ENCODE measurements at regions not wholly inside any gene's neighbourhood (a gene's known extent, or its start where the extent isn't known, plus 50 kb on each side); places are given as distances from the start of the nearest gene placed in this dataset.

- no peaks in the 10 kb centered on the region for H3K36me3 ChIP-seq (ENCODE audit: control insufficient read depth, insufficient read depth, low read length)
Measured at GRCh38 chr6:164066335-164066734, 651.8 kb downstream of the QKI start.

GRCh38 chr6:164063346-164063745 lies 648.8 kb downstream of the QKI start:
- no peak for DNase-seq (ENCODE audit: extremely low read depth, insufficient read length)
- H3K27me3 ChIP-seq (replicated peaks; ENCODE audit: control insufficient read depth, insufficient read depth, low read length), result no peaks in the 10 kb centered on the region

More at GRCh38 chr6:164066335-164066734, 651.8 kb downstream of the QKI start:
- Histone ChIP-seq H3K27me3 (replicated peaks; ENCODE audit: control insufficient read depth, insufficient read depth, low read length) (no peaks in the 10 kb centered on the region), H3K4me3 (replicated peaks; ENCODE audit: low read depth, low read length) (no peak overlapping the region)
- TF ChIP-seq CTCF (IDR thresholded peaks at IDR 0.05; ENCODE audit: insufficient read depth, low read length, poor library complexity, severe bottlenecking), result no peak
- no peak for DNase-seq (ENCODE audit: extremely low read depth, insufficient read length)

GRCh38 chr6:164062872-164063271 lies 648.4 kb downstream of the QKI start:
- Histone ChIP-seq H3K4me3 (replicated peaks; ENCODE audit: low read depth, low read length) (no peak overlapping the region), H3K27me3 (replicated peaks; ENCODE audit: control insufficient read depth, insufficient read depth, low read length) (no peaks in the 10 kb centered on the region), H3K36me3 (ENCODE audit: control insufficient read depth, insufficient read depth, low read length) (no peaks in the 10 kb centered on the region)
- TF ChIP-seq CTCF (IDR thresholded peaks at IDR 0.05; ENCODE audit: insufficient read depth, low read length, poor library complexity, severe bottlenecking), result no peak
- no peak for DNase-seq (ENCODE audit: extremely low read depth, insufficient read length)

More at GRCh38 chr6:164063346-164063745, 648.8 kb downstream of the QKI start:
- Histone ChIP-seq H3K36me3 (ENCODE audit: control insufficient read depth, insufficient read depth, low read length) (no peaks in the 10 kb centered on the region), H3K4me3 (replicated peaks; ENCODE audit: low read depth, low read length) (no peak overlapping the region)
- TF ChIP-seq CTCF (IDR thresholded peaks at IDR 0.05; ENCODE audit: insufficient read depth, low read length, poor library complexity, severe bottlenecking), result no peak

- Histone ChIP-seq H3K36me3 (ENCODE audit: control insufficient read depth, insufficient read depth, low read length) (no peaks in the 10 kb centered on the region), H3K4me3 (replicated peaks; ENCODE audit: low read depth, low read length) (no peak overlapping the region), H3K27me3 (replicated peaks; ENCODE audit: control insufficient read depth, insufficient read depth, low read length) (no peaks in the 10 kb centered on the region)
- TF ChIP-seq CTCF (IDR thresholded peaks at IDR 0.05; ENCODE audit: insufficient read depth, low read length, poor library complexity, severe bottlenecking), result no peak
- no peak for DNase-seq (ENCODE audit: extremely low read depth, insufficient read length)
Measured at GRCh38 chr6:164057876-164058275, 643.4 kb downstream of the QKI start.

GRCh38 chr6:164051427-164051826 lies 636.9 kb downstream of the QKI start:
- TF ChIP-seq CTCF (IDR thresholded peaks at IDR 0.05; ENCODE audit: insufficient read depth, low read length, poor library complexity, severe bottlenecking), result no peak
- H3K36me3 ChIP-seq (ENCODE audit: control insufficient read depth, insufficient read depth, low read length), result no peaks in the 10 kb centered on the region
- H3K27me3 ChIP-seq (replicated peaks; ENCODE audit: control insufficient read depth, insufficient read depth, low read length), result no peaks in the 10 kb centered on the region
- DNase-seq (ENCODE audit: extremely low read depth, insufficient read length), result no peak
- no peak overlapping the region for H3K4me3 ChIP-seq (replicated peaks; ENCODE audit: low read depth, low read length)

- no peak for TF ChIP-seq CTCF (IDR thresholded peaks at IDR 0.05; ENCODE audit: insufficient read depth, low read length, poor library complexity, severe bottlenecking)
- H3K27me3 ChIP-seq (replicated peaks; ENCODE audit: control insufficient read depth, insufficient read depth, low read length), result no peaks in the 10 kb centered on the region
- DNase-seq (ENCODE audit: extremely low read depth, insufficient read length), result no peak
- H3K36me3 ChIP-seq (ENCODE audit: control insufficient read depth, insufficient read depth, low read length), result no peaks in the 10 kb centered on the region
- H3K4me3 ChIP-seq (replicated peaks; ENCODE audit: low read depth, low read length), result no peak overlapping the region
Measured at GRCh38 chr6:164049517-164049988, 635.0 kb downstream of the QKI start.

Data from GM06990 (cell line).